DND-41 (cell line): ENCODE measurements at regions not wholly inside any gene's neighbourhood (a gene's known extent, or its start where the extent isn't known, plus 50 kb on each side); places are given as distances from the start of the nearest gene placed in this dataset.
"Not testable (repeated sequence)": the region's sequence is repeated elsewhere in the genome, so short reads cannot be mapped to it uniquely, and the experiment has no call there.

Source experiments
- ATAC-seq: fragments of 200-7000 bp; cut with Tn5 transposase; 3 replicates; pipeline ENCODE4 v1.9.1; 2021; ENCODE audit warnings: low read depth; ENCODE audit not compliant: insufficient read depth
- DNase-seq: peaks from one replicate; pipeline ENCODE4 v3.0.0-alpha.2; 2020
- H2AFZ ChIP-seq: 2 replicates; pipeline ENCODE4 v1.6.0; 2012; ENCODE audit warnings: low read depth, low read length
- H3K27ac ChIP-seq: 2 replicates; pipeline ENCODE4 v1.5.1; 2012; ENCODE audit warnings: low read length, inconsistent platforms
- H3K27me3 ChIP-seq: fragments of 200-600 bp; sonication (generic); 2 replicates; pipeline ENCODE4 v1.6.0; 2012; ENCODE audit warnings: low read length, mild to moderate bottlenecking, inconsistent platforms; ENCODE audit not compliant: insufficient read depth, poor library complexity
- H3K36me3 ChIP-seq: 2 replicates; pipeline ENCODE4 v1.5.1; 2012; ENCODE audit warnings: low read length, inconsistent platforms; ENCODE audit not compliant: insufficient read depth
- H3K4me1 ChIP-seq: 2 replicates; pipeline ENCODE4 v1.5.1; 2012; ENCODE audit warnings: mild to moderate bottlenecking, low read length; ENCODE audit not compliant: insufficient read depth
- H3K4me2 ChIP-seq: 2 replicates; pipeline ENCODE4 v1.6.0; 2012; ENCODE audit warnings: mild to moderate bottlenecking, moderate library complexity, low read length, inconsistent platforms; ENCODE audit not compliant: insufficient read depth
- H3K4me3 ChIP-seq, 2 experiments: fragments of 200-600 bp in 1 of 2; shearing (Covaris generic) in 1 of 2; 2 replicates each; pipeline ENCODE4 v1.5.1; 2012 to 2016; ENCODE audit warnings: inconsistent platforms in 2 of 2, low read length in 2 of 2, mild to moderate bottlenecking in 2 of 2, low read depth in 1 of 2, moderate library complexity in 1 of 2
- H3K79me2 ChIP-seq: 2 replicates; pipeline ENCODE4 v1.6.0; 2012; ENCODE audit warnings: low read length, inconsistent platforms; ENCODE audit not compliant: insufficient read depth
- H3K9ac ChIP-seq: 2 replicates; pipeline ENCODE4 v1.6.0; 2012; ENCODE audit warnings: low read depth, mild to moderate bottlenecking, inconsistent platforms, low read length, moderate library complexity
- H3K9me3 ChIP-seq: 2 replicates; pipeline ENCODE4 v1.5.1; 2012; ENCODE audit warnings: low read length, moderate library complexity, mild to moderate bottlenecking, inconsistent platforms; ENCODE audit not compliant: insufficient read depth, severe bottlenecking
- H4K20me1 ChIP-seq: 2 replicates; pipeline ENCODE4 v1.6.0; 2012; ENCODE audit warnings: low read length; ENCODE audit not compliant: insufficient read depth
- CTCF ChIP-seq: IDR thresholded peaks from 2 replicates; pipeline ENCODE4 v1.5.1; 2012; ENCODE audit warnings: borderline replicate concordance, low read length, moderate library complexity, mild to moderate bottlenecking; ENCODE audit not compliant: poor library complexity, severe bottlenecking; ENCODE audit errors: extremely low read depth
- EZH2 ChIP-seq: IDR thresholded peaks from 3 replicates; pipeline ENCODE4 v1.6.1; 2012; ENCODE audit warnings: borderline replicate concordance, low read depth, mild to moderate bottlenecking, moderate library complexity, low read length, inconsistent platforms; ENCODE audit not compliant: severe bottlenecking

GRCh38 chr12:9449181-9449580, 158.5 kb downstream of the KLRB1 start:
- Histone ChIP-seq H3K27ac (no peak overlapping the region), H3K4me2 (peak overlapping the region; percentile 86), H3K9ac (peak overlapping the region; percentile 75), H4K20me1 (no peaks in the 10 kb centered on the region), H3K9me3 (no peaks in the 10 kb centered on the region), H3K36me3 (no peaks in the 10 kb centered on the region), H3K4me1 (peaks cover 17% of the 10 kb centered on the region), H3K79me2 (peaks cover 19% of the 10 kb centered on the region), H2AFZ (no peak overlapping the region; the same call in 1 of the 2 replicates), H3K27me3 (no peaks in the 10 kb centered on the region), H3K4me3 (peak overlapping the region in 1 of 2 experiments; percentile 89; a peak in 1 of 4 replicates)
- no peak for DNase-seq
- no peak for ATAC-seq
- no peak for TF ChIP-seq EZH2
- no peak for TF ChIP-seq CTCF

- not testable (repeated sequence) for H3K9me3 ChIP-seq, ATAC-seq, H3K36me3 ChIP-seq, H3K27me3 ChIP-seq, H4K20me1 ChIP-seq, DNase-seq
- H3K79me2 ChIP-seq, result peaks cover 19% of the 10 kb centered on the region
- peak overlapping the region; percentile 65 to 89; a peak in 3 of 4 replicates for H3K4me3 ChIP-seq
- peak overlapping the region; percentile 83; the same call in 1 of the 2 replicates for H3K27ac ChIP-seq
- peak overlapping the region; percentile 75 for H3K9ac ChIP-seq
- peak overlapping the region; percentile 98 for H2AFZ ChIP-seq
- H3K4me1 ChIP-seq, result peaks cover 17% of the 10 kb centered on the region
- peak overlapping the region; percentile 86 for H3K4me2 ChIP-seq
These were observed 159.1 kb downstream of the KLRB1 start for GRCh38 chr12:9448648-9449047.

GRCh38 chr12:9447791-9448614, 159.7 kb downstream of the KLRB1 start:
- Histone ChIP-seq H3K4me3 (peak overlapping the region; percentile 65 to 89), H3K4me1 (peaks cover 17% of the 10 kb centered on the region), H3K9ac (peak overlapping the region; percentile 75), H3K4me2 (peak overlapping the region; percentile 86), H2AFZ (peak overlapping the region; percentile 98), H3K27ac (peak overlapping the region; percentile 85), H3K79me2 (peaks cover 19% of the 10 kb centered on the region)
- ATAC-seq, result peak; percentile 85
- peak; percentile 93 for DNase-seq
- not testable (repeated sequence) for H3K9me3 ChIP-seq, H3K27me3 ChIP-seq, H4K20me1 ChIP-seq, H3K36me3 ChIP-seq

GRCh38 chr12:9446883-9447761, 160.6 kb downstream of the KLRB1 start:
- Histone ChIP-seq H2AFZ (peak overlapping the region; percentile 68; the same call in 1 of the 2 replicates), H3K9ac (peak overlapping the region; percentile 75), H3K4me3 (peak overlapping the region; percentile 65 to 89; a peak in 3 of 4 replicates), H3K79me2 (peaks cover 19% of the 10 kb centered on the region), H3K4me2 (peak overlapping the region; percentile 86), H3K4me1 (peaks cover 17% of the 10 kb centered on the region), H3K27ac (peak overlapping the region; percentile 85)
- H3K36me3 ChIP-seq, H3K27me3 ChIP-seq, H3K9me3 ChIP-seq, H4K20me1 ChIP-seq: not testable (repeated sequence)
- DNase-seq (peak; percentile 25), ATAC-seq (peak; percentile 46)

GRCh38 chr12:9440428-9440827, 167.3 kb downstream of the KLRB1 start:
- H3K4me1 ChIP-seq, H3K27ac ChIP-seq, ATAC-seq, H3K9ac ChIP-seq, H4K20me1 ChIP-seq, H2AFZ ChIP-seq, H3K36me3 ChIP-seq, H3K4me3 ChIP-seq, H3K9me3 ChIP-seq, DNase-seq, H3K79me2 ChIP-seq, H3K27me3 ChIP-seq, H3K4me2 ChIP-seq: not testable (repeated sequence)

- H3K4me1 ChIP-seq, H4K20me1 ChIP-seq, H3K4me3 ChIP-seq, H3K27me3 ChIP-seq, H3K4me2 ChIP-seq, H3K9ac ChIP-seq, H3K36me3 ChIP-seq, DNase-seq, H3K27ac ChIP-seq, ATAC-seq, H2AFZ ChIP-seq, H3K9me3 ChIP-seq, H3K79me2 ChIP-seq: not testable (repeated sequence)
These were observed 172.0 kb downstream of the KLRB1 start for GRCh38 chr12:9435682-9436081.

GRCh38 chr12:9430385-9430784, 177.3 kb downstream of the KLRB1 start:
- H3K4me1 ChIP-seq, H3K27ac ChIP-seq, H3K79me2 ChIP-seq, H3K4me2 ChIP-seq, DNase-seq, H3K4me3 ChIP-seq, ATAC-seq, H3K9me3 ChIP-seq, H3K27me3 ChIP-seq, H4K20me1 ChIP-seq, H3K9ac ChIP-seq, H2AFZ ChIP-seq: not testable (repeated sequence)
- H3K36me3 ChIP-seq, result peaks cover 21% of the 10 kb centered on the region
